ENCODE measurements at regions not wholly inside any gene's neighbourhood (a gene's known extent, or its start where the extent isn't known, plus 50 kb on each side); places are given as distances from the start of the nearest gene placed in this dataset.

- TF ChIP-seq CTCF (IDR thresholded peaks at IDR 0.05) (no peak), POLR2A (IDR thresholded peaks at IDR 0.05) (no peak)
Measured at GRCh38 chr16:63785170-63785569, 1336.7 kb downstream of the CDH11 start.

Measured in thyroid gland (tissue), 4 donors.